ENCODE measurements at regions not wholly inside any gene's neighbourhood (a gene's known extent, or its start where the extent isn't known, plus 50 kb on each side); places are given as distances from the start of the nearest gene placed in this dataset.
"Not testable (repeated sequence)": the region's sequence is repeated elsewhere in the genome, so short reads cannot be mapped to it uniquely, and the experiment has no call there.

DNA sequence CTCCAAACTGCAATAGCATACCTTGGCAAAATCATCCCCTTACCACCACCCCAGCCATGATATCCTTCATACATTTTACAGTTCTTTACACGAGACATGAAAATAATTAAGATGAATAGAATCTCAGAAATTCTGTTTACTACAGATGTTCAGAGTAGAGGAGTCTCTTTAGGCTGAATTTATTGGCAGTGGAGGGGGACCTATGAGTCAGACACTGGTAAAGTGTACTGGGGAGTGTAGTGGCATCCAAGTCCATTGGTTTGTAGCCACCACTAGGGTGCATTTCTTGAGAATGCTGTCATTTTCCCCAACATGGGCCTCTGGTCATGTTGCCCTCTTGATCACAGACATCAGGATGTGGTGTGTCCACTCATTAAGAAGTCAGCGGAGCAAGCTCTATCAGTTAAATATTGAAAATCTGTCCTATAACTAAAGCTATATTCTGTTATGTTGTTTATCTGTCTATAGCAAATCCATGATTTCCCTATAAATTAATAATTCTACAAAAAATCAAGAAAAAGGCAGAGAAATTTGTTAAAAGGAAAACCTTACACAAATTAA is 672.2 kb downstream of the PRIM2 start:
- not testable (repeated sequence) for DNase-seq

DNA sequence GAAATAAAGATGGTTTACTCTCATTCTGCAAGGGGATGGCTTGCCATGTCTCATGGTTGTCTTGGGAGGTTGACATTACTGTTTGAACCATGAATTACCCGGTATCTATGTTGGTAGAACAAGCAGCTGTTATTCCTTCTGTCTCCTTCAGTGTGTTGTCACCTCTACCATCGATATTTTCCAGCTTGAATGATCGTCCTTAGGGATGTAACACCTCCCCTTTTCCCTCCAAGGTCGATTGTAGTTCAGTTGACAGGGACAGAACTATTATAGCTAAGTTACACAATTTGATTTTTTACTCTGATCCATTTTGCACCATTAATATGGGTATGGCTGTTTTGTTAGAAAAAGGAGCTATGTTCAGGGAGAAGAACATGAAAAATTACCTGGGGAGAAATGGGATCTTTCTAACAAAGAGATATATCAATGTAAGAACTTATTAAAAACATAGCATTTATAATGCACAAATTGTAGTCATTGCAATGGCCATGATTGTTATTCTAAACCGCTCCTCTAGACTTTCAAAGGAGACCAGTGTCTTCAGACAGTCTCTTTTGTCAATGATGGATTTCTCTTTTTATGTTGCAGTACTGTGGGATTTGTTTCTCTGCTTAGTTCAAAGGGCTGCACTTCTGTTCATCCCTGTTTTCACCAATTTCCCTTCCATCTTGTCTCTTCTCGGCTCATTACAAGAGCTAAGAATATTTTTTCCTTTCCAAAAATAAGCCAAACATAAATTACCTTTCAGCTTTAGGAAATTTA is 681.6 kb downstream of the PRIM2 start:
- not testable (repeated sequence) for DNase-seq

DNA sequence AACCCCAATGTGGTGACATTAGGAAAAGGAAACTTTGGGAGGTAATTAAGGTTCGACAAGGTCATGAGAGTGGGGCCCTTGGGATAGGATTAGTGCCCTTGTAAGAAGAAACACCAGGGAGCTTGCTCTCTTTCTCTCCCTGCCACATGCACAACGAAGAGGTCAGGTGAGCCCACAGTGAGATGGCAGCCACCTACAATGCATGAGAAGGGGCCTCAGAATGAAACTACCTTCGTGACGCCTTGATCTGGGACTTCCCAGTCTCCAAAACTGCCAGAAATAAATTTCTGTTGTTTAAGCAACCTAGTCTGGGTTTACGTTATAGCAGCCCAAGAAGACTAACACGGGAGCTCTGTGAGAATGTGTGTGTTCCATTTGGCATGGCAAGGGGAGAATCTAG is 682.8 kb downstream of the PRIM2 start:
- not testable (repeated sequence) for DNase-seq

DNA sequence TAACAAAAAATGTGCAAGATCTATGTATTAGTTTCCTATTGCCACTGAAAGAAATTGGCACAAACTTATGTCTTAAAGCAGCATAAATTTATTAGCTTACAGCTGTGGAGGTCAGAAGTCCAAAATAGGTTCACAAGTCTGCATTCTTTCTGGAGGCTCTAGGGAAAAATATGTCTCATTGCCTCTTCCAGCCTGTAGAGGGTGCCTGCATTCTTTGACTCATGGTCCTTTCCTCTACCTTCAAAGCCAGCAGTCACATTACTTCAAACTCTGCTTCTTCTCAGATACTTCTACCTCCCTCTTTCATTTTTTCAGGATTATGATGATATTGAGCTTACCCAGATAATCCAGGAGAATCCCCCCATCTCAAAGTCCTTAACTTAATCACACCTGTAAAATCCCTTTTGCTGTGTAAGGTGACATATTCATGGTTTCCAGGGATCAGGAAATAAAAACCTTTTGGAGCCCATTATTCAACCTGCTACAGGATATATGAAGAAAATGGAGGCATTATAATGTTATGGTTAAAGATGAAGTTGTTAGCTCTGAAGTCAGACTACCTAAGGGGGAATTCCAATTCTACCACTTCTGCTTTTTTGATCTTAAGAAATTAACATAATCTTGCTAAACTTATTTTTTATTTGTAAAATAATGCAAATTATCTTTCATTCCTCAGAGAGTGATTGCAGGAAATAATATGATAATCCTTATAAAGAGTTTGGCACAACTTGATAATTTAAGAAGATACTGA is 686.2 kb downstream of the PRIM2 start:
- DNase-seq: not testable (repeated sequence)

DNA sequence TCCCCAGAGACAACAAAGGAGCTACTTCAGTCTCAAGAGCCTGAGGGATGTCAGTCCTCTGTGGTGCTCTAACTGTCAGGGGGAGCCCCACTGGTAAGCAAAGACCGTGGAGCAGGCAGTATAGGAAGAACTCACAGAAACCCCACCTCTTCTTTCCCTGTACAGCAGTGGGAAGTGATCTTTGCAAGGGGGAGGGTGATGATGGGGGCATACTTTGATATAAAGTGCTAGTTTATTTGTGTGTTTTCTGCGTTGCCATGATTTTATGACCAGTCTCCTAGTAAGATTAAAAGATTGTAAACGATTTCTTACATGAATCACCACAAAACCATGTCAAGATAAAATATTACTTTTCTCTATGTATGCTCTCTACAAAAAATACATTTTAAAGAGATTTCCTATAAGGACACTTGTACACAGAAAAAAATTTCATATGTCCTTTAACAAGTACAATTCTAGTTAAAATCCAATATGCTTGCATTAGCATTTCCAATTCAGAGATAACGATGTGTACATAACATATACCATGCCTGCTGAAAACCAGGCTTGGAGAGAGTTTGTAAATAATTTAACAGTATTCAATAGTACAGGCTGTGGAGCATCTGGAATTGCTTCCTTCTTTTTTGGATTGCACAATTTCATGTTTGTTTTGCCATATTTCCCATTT is 690.0 kb downstream of the PRIM2 start:
- DNase-seq: not testable (repeated sequence)

DNA sequence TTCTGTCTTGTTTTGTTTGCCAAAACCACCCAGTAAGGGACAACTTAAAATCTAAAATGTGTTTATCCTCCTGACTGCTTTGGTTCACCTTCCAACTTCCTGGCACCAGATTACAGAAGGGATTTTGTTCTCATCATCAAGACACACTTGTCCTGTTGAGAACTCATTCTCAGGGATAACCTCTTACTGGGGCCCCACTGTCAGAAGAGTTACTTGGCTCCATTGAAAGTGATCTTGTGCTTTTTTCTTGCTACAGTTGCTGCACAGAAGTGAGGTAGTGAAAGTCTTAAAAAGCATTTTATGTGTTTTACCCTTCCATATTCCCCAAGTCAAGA is 690.5 kb downstream of the PRIM2 start:
- not testable (repeated sequence) for DNase-seq

DNA sequence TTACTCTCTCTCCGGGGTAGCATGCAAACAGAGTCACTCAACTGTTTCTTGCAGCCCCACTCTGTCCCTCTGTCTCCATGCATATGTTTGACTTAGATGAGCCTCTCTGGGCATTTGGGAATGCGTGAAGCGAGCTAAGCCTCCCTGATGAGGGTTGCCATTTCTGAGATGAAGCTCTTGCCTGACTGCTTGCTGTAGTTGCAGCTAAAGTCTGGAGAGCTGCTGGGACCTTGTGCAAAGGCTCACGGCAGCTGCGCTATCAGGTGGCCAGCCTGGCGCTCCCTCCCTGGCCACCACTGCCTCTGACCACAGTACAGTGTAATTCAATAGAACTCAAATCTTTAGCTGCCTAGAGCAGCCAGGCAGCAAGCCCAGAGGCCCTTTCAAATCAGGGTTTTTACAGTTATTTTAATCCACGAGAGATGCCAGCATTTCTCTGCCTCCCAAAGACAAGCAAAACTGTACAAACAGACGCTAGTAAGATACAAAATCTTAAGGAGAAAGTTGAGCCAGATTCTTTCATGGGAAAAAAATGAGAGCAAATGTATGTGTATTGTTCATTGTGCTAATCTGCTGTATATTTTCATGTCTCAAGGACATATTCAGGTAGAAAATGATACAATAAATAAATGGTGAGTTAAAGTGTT is 694.6 kb downstream of the PRIM2 start:
- DNase-seq: not testable (repeated sequence)

DNA sequence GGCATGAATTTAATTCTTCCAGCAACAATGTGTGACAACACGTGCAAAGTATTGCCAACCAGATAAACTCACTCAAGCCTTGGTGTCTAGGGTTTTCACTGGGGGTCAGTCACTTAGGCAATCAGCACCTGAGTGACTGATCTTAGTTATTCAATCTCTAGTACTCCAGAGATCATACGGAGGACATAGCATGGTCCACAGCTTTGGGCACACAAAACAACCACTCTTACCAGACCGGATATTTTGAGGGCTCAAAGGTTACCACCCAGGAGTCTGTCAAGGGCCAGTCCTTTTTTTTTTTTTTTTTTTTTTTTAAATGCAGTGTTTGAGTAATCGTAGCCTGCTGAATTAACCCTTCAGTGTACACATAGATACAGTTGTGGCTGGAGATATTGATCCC is 699.2 kb downstream of the PRIM2 start:
- DNase-seq: not testable (repeated sequence)

DNA sequence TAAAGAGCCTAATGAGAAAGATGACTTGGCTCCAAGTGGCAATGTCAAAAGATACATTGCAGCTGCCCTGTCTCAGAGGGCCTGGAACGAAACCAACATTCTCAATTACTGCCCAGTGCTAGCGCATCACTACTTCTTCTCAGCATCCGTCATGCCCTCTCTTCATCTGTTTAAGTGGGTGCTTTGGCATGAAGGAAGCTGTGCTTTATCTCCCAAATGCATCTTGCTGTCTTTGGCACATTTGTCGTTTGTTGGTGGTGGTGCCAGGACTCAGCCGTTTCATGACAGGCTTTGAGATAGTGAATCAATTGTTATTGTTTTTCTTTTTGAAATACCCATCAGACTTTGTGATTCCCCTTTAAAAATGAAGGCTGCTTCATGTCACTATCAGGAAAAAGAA is 710.8 kb downstream of the PRIM2 start:
- not testable (repeated sequence) for DNase-seq

DNA sequence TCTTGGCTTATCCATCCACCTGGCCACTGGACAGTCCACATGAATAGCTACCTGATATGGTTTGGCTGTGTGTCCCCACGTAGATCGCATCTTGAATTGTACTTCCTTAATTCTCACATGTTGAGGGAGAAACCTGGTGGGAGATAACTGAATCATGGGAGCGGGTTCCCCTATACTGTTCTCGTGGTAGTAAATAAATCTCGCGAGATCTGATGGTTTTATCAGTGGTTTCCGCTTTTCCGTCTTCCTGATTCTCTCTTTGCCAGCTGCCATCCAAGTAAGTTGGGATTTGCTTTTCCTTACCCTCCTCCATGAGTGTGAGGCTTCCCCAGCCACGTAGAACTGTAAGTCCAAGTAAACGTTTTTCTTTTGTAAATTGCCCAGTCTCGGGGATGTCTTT is 720.8 kb downstream of the PRIM2 start:
- not testable (repeated sequence) for DNase-seq

DNA sequence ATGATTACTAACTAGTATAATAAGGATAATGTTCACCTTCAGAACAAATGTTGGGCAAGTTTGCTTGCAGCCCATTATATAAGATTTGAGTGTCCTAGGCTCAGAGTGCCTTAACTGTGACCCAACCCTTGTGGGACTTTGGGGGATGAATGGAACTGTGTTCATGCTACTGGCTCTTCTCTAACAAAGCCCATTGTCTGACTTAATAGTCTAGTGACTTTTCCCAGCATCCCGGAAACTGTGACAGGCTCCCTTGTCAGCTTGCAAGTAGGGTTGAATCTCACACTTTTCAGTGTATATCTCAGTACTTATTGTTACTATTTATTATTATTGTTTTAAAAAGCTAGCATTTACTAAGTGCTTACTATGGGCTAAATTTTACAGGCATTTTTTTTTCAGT is 729.2 kb downstream of the PRIM2 start:
- DNase-seq: not testable (repeated sequence)

DNA sequence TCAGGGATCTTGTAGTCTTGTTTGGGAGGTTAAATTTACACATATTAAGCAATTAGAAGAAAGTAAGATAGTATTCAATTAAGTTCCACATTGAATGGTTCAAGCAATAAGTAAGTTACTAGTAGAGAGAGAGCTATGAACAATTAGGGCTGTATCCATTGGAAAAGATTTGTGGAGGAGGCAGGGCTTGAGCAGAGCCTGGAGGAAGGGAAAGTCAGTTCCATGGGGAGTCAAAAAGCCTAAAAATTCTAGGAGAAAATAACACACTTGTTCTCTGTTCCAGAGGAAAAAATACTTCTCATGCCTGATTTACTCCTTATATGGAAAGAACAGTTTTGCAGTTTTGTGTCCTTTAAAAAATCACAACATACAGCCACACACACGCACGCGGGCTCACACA is 730.0 kb downstream of the PRIM2 start:
- DNase-seq: not testable (repeated sequence)

DNA sequence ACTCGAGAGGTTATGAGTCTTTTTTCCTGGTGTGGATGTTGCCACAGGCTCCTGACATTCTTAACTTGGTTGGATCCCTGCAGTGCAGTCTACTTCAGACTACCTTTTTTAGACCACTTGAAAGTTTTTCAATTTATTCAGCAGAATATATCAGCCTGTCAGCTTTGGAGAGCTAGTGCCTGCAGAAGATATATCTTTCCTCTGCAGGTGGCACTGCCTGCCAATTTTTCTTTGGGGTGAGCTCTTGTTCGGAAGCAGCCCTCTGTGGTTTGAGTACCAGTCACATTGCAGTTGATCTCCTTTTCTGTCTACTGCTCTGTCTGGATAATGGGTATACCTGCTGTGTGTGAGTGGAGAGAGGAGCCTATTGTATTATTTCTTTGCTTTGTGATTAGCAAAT is 730.4 kb downstream of the PRIM2 start:
- not testable (repeated sequence) for DNase-seq

DNA sequence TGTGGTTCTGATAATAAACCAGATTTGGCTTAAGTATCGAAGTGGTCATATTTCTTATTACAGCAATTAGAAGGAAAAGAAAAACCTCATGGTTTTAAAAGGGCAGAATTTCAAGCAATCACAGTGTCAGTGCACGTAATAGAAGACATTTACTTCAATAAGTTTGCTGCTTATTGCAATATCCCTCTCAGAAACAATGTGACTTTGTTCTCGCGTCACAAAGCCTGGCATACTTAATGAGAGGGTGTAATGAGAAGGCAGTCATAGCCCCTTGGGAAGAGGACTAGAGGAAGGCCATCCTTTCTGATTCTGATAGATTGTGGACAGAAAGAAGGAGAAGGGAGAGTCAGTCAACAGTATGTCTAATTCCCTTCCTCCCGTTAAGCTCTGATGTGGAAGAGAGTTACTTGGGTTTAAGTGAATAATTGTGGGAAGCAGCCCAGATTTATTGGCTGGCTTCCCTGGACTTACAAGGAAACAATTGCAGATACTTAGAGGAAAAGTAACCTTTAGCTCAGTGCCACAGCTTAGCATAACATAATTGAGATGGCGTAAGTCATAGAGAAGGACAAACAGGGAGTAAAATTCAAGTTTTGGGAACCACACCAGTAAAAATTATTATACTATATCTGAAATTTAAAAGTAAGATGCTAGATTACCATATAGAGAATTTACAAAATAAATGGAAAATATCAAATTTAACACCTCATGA is 738.2 kb downstream of the PRIM2 start:
- DNase-seq: not testable (repeated sequence)

DNA sequence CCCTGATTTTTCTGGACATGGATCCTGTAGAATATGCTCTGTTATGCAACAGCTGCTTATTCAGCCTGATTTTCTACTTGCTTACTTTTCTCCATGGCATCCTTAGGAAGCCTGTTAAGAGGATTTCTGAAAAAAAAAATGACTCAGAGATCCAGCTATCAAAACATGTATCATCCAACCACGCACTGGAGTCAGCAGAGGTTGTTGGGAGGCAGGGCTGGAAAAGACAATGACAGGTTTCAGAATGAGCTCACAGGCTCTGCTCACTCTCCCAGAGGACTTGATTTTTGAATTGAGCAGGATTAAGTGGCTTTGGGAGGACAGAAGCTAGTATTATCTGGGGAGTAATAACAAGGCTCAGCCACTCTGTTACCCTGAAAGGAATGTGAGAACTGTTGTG is 742.3 kb downstream of the PRIM2 start:
- not testable (repeated sequence) for DNase-seq

DNA sequence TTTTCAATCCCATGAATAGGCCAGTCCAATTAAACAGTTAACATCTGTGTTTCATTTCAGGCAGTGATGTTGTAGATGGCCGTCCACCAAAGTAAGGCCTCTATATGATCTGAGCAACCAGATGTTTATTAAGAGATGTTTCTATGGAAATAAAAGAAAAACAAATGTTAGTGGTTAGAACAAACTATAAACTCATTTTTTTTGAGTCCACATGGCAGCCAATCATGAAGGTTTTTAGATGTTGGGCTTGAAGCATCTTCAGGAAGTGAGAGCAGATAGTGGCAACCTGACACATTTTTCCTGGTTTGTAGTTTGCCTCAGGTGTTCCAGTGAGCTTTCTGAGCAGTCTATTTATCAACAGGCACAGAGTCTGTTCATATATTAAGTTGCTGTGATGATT is 746.1 kb downstream of the PRIM2 start:
- not testable (repeated sequence) for DNase-seq

DNA sequence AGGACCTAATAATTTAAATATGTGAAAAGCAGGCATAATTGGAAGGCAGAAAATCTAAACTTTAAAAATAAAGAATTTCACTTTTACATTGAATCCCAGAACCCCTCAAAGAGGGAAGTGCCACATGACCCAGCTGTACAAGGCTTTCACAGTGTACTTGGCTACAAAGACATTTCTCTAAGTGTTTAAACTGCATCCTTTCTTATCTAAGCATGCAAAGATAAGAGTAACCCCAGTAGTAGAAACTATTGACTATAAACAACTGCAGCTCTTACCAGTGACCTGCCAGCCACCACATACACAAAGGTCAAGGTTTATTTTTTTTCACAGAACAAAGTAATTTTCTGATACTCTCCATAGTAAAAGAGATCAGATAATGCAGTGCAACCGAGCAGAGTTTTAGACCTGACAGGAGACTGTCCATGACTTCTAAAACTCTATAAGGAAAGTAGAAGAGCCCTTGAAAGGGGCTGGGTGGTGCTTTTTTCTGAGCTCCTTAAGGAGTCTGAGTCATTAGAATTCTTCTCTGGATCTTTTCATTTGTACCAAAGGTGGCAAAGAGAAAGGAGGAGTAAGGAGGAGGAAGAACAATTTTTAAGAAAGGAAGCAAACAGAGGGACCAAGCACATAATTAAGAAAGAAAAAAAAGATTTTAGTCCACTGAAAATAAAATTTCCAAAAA is 750.6 kb downstream of the PRIM2 start:
- not testable (repeated sequence) for DNase-seq

DNA sequence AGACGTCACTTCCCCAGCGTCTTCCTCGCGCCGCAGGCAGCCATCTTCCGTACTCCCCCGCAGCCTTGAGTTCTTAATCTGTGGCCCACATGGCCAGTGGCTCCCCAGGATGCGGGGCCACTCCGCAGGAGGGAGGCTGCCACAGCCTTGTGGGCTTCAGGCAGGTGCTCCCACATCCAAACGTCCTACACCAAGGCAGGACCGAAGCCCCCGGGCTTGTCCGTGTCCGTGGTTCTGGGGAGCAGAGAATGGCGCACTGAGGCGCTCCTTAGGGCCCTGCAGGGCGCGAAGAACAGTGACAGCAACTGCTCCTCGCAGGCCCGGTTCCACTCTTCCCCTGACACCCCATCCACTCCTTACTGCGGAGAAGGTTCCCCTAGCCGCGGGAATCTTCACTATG is 755.8 kb downstream of the PRIM2 start:
- no peak for DNase-seq

DNA sequence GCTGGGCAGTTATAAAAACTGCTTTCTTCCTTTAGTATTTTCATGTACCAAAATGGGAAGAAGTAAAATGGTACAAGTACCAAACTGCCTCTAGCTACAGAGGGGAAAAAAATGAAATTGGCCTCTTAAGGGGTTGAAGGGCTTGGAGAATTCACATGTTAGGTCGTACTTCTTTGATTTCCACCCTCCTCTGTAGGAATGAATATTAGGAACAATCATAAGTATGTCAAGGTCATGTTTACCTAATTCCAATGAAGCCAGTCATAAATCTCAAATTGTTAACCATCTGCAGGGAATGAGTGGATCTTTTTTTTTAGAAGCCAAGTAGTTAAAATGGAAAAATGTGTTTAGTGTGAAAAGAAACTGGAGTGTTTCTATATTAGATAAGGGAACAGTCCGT is 772.6 kb downstream of the PRIM2 start:
- DNase-seq: not testable (repeated sequence)

DNA sequence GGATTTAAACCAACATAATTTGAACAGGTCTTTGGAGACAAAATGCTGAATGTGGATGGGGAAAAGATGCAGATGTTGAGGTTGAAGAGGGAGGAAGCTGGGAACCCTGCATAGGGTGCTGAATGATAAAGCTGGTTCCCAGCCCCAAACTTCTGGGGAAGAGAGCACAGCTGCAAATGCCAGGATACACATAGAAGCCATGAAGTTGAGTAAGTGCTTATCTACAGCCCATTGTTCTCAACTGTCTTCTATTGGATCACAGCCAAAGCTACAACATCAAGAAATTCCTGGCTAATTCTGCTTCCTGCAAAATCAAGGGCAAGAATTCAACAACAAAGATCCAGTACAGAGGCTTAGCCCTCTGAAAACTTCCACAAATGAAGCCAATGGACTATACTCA is 779.8 kb downstream of the PRIM2 start:
- DNase-seq: not testable (repeated sequence)

DNA sequence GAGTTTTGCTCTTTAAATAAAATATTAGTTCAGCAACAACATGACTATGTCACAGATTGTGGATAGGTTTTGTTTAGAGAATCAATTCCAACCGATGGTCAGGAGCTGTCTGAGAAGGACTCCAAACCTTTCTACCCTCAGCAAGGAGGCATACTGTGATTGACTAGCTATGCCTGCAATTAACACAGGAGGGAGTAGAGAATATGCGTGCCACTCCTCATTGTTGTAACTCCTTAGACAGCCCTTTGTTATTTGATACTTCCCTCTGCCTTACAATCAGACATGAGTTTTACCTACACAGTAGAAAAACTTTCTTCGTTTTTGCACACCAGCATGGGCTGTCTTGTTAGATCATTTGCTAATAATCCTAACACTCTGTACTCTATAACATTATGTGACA is 796.5 kb downstream of the PRIM2 start:
- no peak for DNase-seq

DNA sequence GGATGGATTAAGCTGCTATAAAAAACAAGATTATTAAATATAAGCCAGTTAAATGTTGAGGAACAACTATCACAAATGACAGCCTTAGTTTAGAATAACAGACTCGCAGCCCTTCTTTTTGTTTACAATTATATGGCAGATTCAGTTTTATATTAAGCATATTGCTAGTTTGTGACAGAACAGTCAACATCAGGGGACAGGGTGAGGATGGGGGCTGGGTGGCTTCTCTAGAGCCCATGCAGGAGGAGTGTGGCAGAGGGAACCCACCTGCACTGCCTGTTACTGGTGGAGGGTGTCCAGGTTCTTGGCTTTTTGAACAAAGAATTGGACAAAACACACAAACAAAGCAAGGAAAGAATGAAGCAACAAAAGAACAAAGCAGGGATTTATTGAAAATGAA is 799.7 kb downstream of the PRIM2 start:
- DNase-seq: not testable (repeated sequence)
